Lower leg skin (tissue), 4 donors: ENCODE measurements at regions not wholly inside any gene's neighbourhood (a gene's known extent, or its start where the extent isn't known, plus 50 kb on each side); places are given as distances from the start of the nearest gene placed in this dataset.

Experiments
- DNase-seq, 2 donors: peaks; one replicate each; pipeline ENCODE4 v3.0.0-alpha.2; 2019; ENCODE audit warnings: low spot score in 2 of 2
- H3K4me3 ChIP-seq: fragments of 200-600 bp; sonication (generic); 2 replicates; pipeline ENCODE4 v1.5.1; 2017; ENCODE audit warnings: mild to moderate bottlenecking, low read depth; ENCODE audit not compliant: poor library complexity, severe bottlenecking
- CTCF ChIP-seq, 3 donors: fragments of 450-650 bp; IDR thresholded peaks; one replicate each; pipeline ENCODE4 v1.5.1; 2016; ENCODE audit warnings: antibody characterized with exemption in 3 of 3, mild to moderate bottlenecking in 3 of 3, moderate library complexity in 2 of 3
- POLR2A ChIP-seq, 2 donors: fragments of 450-650 bp; IDR thresholded peaks; one replicate each; pipeline ENCODE4 v1.6.1; 2016 to 2017; ENCODE audit warnings: antibody characterized with exemption in 2 of 2, mild to moderate bottlenecking in 1 of 2, moderate library complexity in 1 of 2
- WGBS, 2 donors: methylation state at CpG; one replicate each; pipeline ENCODE4 v1.1.5; 2018; 5-methylcytosine and 5-hydroxymethylcytosine counted together
- intact Hi-C: fragments of 100-400 bp; cut with DNase I; formaldehyde crosslinking; loops from one replicate; pipeline ENCODE4 v1.15.0; 2023; ENCODE audit warnings: low total_unique reads

GRCh38 chr4:36823199-36823967 is 421.2 kb upstream of the NWD2 start:
- WGBS, 2 donors: 77 to 83% methylated on average over 12 of the region's 12 CpGs
- TF ChIP-seq CTCF (IDR thresholded peaks at IDR 0.05): no peak
- TF ChIP-seq POLR2A (IDR thresholded peaks at IDR 0.05): no peak
- DNase-seq: no peak
- no peak overlapping the region for H3K4me3 ChIP-seq
- intact Hi-C loops: no loop called here

- intact Hi-C loops: no loop called here
- no peak for TF ChIP-seq POLR2A (IDR thresholded peaks at IDR 0.05)
- TF ChIP-seq CTCF (IDR thresholded peaks at IDR 0.05): no peak
- H3K4me3 ChIP-seq: no peak overlapping the region
- WGBS, 2 donors: 65 to 69% methylated on average over 3 of the region's 3 CpGs
- DNase-seq: no peak
These were observed 419.9 kb upstream of the NWD2 start for GRCh38 chr4:36824682-36825081.

GRCh38 chr4:36835246-36835645 is 409.3 kb upstream of the NWD2 start:
- no peak overlapping the region for H3K4me3 ChIP-seq
- intact Hi-C loops: no loop called here
- no peak for DNase-seq
- no peak for TF ChIP-seq POLR2A (IDR thresholded peaks at IDR 0.05)
- no peak for TF ChIP-seq CTCF (IDR thresholded peaks at IDR 0.05)
- 64% methylated on average over 4 of the region's 4 CpGs for WGBS, 2 donors

GRCh38 chr4:36841583-36842326 is 402.8 kb upstream of the NWD2 start:
- TF ChIP-seq POLR2A (IDR thresholded peaks at IDR 0.05) (no peak), CTCF (IDR thresholded peaks at IDR 0.05) (no peak)
- 76 to 77% methylated on average over 9 of the region's 9 CpGs for WGBS, 2 donors
- DNase-seq: no peak
- intact Hi-C loops: no loop called here
- no peak overlapping the region for H3K4me3 ChIP-seq

GRCh38 chr4:36844448-36844847 is 400.1 kb upstream of the NWD2 start:
- TF ChIP-seq POLR2A (IDR thresholded peaks at IDR 0.05) (no peak), CTCF (IDR thresholded peaks at IDR 0.05) (no peak)
- no peak overlapping the region for H3K4me3 ChIP-seq
- intact Hi-C loops: no loop called here
- no peak for DNase-seq
